GM19397 (cell line): ENCODE measurements at regions not wholly inside any gene's neighbourhood (a gene's known extent, or its start where the extent isn't known, plus 50 kb on each side); places are given as distances from the start of the nearest gene placed in this dataset.
A peak's percentile ranks its signal among the peaks of the same experiment; 100 is the strongest.

Source experiments
- ATAC-seq: cut with Tn5 transposase; IDR thresholded peaks from one replicate; pipeline ENCODE4 v1.9.1; 2021; ENCODE audit warnings: mild to moderate bottlenecking, moderate library complexity; ENCODE audit not compliant: unreplicated experiment

DNA sequence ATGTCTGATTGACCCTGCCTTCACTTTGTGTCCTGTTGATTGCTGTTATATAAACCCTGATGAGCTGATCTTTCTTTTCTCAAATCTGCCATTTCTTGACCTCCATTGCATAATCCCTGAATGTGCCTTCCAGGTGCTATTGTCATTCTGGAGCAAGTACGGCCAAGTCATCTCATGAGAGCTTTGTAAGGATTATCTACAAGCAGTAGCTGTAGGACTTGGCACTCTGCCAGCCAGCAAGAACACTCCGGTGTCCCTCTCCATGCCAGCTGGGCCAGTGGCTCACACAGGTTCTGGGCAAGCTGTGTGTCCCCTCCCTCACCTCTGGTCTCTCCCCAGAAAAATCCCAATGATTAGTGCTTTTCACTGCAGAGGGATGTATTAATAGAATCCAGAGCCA lies 348.1 kb downstream of the FOXO1 start:
- no peak for ATAC-seq

DNA sequence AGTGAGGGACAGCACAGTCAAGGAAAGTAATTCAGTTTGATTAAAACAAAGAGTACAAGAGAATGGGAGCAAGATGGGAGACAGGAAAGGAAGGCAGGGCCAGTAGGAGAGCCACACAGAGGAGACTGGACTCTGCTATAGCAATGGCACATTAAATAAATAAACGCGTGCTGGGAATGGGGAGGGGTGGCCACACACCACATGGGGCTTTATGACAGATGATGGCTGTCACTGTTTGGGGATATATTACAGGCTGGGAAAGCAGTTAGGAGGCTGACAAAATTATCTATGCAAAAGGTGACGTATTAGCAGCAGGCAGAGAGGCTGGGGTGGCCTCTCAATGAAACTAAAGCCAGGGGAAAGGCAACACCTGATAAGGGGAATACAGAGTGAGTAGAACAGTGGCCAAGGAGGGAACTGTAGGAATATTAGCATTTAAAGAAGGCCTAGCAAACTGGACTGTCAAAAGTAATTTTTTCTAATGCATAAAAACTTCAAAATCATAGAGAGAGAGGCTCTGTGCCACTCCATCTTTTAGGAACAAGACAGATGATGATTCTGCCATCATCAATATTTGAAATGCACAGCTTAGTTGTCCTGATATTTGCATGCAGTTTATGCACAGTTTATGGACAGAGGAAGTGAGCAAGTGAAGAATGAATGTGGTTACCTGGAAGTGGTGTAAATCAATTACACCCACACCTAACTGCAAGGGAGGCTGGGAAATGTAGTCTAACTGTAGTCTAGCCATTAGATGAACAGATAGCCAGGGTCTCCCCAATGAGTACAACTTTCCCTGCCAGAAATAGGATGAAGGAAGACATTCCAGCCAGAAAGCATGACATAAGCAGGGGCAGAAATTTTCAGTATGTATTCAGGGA lies 346.5 kb downstream of the FOXO1 start:
- ATAC-seq, result no peak

DNA sequence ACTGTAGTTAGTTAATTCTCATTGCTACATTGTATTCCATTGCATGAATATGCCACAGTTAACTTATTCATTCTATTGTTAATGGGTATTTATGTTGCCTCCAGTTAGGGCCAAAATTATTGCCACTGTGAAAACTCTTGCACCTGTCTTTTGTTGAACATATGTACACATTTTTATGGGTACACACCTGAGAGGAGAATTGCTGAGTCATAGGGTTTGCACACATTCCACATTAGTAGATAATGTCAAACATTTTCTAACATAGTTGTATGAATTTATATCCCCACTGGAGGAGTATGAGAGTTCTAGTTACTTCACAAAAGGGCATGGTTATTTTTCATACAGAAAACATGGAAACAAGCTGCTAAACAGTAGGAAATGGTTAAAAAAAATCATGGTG lies 338.4 kb downstream of the FOXO1 start:
- ATAC-seq, result no peak

DNA sequence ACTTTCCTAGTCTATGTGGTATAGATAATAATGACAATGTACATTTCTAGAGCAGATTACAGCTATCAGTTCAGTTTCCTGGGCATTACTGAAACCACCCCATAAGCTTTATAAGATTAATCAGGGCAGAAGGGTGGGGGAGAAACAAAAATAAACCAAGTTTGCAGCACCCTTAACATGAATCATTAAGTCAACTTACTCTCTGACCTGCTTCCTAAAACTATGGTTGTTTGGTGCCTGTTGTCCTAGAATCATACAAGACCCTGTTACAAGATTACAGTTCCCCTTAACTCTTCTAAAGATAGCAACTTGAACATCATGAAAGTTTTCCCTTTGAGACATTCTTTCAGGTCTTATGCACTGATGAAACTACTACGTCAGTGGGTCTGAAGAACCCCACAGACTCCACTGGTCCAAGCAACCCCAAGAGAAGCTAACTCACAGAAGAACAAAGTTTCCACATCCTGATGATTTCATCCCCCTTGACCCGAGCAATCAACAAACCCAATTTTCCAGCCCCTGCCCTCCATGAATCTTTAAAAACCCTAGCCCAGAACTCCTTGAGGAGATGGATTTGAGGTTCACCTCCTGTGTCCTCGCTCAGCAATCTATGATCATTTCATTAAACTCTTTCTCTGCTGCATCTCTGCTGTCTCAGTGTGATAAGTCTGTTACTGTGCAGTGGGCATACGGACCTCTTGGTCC lies 336.5 kb downstream of the FOXO1 start:
- no peak for ATAC-seq

DNA sequence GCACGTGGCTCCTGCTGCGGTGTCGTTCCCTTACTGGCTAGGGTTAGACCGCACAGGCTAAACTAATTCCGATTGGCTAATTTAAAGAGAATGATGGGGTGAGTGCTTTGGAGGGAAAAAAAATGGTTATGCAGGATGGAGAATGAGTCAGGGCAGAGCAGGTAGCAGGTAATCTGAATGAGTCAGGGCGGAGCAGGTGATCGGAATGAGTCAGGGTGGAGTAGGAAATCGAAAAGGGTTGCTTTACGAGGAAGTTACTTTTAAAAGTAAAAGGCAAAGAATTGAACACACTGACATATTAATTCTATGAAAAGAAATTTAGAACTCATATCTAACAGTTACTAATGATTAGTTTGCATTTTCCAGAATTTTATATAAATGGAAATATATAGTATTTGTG lies 335.5 kb downstream of the FOXO1 start:
- no peak for ATAC-seq

DNA sequence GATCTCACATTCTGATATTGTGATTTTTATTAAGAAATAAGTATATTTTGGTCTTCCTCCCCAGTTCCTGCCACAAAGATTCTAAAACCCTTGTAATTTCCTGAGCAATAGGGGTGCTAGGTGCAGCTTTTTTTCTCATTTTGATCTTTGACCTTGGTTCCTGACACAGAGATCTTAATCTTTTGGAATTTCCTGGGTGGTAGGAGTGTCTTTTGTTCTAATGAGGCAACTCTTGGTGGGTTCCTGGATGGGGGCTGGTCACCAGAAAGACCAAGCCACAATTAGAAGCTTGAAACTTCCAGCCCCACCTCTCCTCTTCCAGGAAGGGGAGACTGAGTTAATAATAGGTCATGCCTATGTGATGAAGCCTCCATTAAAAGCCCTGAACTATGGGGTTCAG lies 334.6 kb downstream of the FOXO1 start:
- ATAC-seq, result no peak

DNA sequence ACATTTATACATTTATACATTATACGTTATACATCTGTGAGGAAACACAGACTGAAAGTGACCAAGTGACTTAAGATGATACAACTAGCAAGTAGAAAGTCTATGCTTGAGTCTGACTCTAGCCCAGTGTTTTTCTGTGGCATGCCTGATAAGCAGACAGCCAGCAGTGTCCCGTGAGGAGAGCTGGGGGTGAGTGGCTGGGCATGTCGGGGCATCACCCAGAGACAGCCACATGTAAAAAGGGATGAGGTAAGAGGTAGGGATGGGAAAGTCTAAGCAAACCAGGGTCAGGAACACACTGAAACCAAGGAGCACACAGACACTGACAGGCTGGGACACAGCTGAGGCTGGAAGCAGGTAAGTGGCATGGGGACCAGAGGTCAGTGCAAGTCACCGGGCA lies 333.2 kb downstream of the FOXO1 start:
- ATAC-seq, result no peak

DNA sequence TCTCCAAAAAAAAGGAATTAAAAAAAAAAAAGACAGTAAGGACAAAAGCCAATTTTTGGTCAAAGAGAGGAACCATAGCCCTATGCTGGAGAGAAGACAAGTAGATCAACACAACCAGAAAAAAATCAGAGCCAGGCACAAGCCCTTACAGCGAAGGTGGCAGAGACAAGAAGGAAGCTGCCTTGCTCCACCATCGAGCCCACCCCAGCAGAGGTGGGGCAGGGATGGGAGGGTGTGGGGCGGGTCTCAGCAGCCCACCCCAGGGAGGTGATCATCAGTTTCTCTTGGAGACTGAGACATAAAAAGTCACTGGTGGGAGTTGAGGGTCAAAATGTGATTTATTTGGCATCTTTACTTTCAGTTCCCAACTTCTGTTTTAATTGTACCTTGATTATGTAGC lies 332.4 kb downstream of the FOXO1 start:
- no peak for ATAC-seq

DNA sequence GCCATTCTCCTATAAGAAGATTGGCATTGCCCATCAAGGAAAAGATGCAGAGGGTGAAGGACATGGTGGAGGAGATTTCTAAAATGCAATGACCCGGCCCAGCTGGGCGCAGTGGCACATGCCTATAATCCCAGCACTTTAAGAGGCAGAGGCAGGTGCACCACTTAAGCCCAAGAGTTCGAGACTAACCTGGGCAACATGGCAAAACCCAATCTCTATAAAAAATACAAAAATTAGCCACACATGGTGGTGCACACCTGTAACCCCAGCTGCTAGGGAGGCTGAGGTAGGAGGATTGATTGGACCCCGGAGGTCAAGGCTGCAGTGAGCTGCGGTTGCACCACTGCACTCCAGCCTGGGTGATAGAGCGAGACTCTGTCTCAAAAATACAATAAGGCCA lies 331.8 kb downstream of the FOXO1 start:
- no peak for ATAC-seq

DNA sequence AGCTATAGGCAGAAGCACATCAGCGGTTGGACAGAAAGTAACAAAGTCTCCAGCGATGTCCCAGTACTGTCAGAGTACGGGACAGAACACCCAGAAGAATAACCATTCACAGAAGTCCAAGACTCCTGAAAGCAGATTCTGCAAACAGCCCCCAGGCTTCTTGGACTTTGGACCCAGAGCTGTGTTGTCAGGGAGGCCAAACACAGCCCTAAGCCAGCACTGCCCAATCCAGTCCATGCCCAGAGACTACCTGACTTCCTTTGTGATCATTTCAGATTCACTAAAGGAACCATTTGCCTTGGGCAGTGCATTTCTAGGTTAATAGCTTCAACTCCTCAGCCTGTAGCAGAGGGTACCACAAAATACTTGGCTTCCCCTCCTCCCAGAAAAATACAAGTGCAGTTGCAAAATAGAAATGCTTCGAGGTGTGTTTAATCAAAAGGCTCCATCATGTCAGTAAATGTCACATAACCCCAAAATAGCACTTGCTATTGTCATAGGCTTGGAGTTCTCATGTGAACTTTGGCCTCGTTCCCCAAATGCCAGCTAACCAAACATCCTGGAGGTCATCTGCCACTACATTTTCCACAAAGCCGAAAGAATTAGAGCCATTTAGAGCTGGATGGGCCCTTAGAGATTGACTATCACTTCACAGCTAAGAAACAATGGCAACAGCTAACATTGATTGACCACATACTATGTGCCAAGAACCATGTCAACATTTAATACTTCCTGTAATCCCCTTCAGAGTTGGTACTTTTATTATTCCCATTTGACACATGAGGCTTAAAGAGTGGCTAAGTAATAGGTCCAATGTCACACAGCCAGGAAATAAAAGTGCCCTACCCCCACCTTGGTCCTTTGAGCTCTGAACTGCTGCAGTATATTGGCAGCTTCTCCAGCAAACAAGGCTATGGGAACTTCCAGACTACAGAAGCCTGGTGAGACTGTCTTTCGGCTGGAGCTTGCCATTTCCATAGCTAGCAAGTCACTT lies 329.9 kb downstream of the FOXO1 start:
- ATAC-seq, result no peak

DNA sequence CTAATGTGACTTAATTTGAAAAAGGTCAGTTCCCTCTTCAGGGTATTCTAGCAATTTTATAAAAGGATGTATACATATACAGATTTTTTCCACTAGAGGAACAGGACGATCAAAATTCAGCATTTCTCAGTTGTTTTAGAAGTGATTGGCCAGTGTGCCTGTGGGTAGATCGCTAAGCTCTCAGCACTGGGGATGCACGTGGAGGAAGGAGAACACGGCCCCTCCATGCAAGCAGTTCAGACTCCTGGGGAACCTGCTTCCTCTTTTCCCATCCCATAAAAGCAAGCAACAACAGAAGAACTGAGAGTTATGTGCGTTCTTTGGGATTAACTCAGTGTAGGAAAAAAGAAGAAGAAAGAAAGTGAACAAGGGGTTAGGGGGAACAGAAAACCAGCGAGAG lies 328.8 kb downstream of the FOXO1 start:
- ATAC-seq, result no peak

DNA sequence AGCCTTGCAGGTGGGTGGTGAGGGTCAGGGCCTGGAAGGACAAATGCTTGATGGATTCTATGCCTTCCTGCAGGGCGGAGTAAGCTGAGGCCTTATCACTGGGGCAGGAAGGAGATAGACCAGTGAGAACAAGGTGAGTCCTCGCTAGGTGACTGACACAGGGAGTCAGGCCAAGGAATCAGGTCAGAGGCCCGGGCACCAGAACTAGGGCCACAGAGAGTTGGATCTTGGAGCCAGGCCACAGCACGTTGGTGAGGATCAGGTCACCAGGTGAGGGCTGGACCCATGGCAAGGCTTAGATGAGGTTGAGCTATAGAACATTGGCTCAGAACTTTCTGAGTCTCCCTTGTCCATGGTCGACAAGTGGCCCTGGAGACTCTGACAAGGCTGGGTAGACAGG lies 328.2 kb downstream of the FOXO1 start:
- no peak for ATAC-seq

DNA sequence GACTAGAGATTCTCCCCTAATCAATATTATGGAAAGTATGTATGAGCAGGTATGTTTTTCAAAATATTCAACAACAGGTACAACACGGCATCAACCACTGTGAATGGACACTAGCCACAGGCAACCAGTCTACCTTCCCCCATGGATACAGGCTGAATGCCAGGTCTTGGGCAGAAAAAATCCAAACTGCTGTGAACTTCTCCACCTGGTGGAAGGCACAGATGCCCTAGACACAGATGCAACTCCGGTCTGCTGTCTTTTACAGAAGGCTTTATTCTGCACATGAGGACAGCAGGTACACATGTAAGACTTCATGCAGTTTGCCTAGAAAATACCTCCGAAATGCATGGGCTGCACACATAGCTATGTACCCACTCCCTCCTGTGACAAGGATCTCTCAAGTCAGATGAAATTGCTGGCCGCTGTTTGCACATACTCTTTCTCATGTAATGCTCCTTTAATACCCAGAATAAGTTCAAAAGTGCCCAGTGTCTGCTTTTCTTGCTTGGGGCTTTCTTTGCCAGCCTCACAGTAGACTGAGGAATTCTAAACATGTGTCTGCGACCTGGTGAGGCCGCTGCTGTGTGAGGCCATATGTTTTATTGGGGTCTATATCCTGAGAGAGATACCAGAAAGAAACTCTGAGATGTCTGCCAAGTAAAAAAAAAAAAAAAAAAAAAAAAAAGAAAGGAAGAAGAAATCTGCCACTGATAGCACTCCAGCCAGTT lies 325.9 kb downstream of the FOXO1 start:
- no peak for ATAC-seq

DNA sequence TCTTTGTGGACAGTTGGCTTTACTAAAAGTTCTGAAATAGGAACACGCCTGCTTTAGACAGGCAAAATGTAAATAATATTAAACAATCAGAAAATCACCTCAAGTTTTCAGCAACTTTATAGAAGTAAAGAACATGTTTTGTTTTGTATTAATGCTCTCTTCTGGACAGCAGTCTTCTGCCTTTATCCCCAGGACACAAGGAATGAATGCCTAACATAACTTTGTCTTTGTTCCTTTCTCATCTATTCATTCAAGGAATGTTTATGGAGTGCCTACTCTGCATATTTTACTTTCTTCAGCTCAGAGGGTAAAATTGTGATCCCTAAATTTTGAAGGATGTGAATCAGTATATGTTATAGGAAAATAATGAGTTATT lies 325.4 kb downstream of the FOXO1 start:
- no peak for ATAC-seq

DNA sequence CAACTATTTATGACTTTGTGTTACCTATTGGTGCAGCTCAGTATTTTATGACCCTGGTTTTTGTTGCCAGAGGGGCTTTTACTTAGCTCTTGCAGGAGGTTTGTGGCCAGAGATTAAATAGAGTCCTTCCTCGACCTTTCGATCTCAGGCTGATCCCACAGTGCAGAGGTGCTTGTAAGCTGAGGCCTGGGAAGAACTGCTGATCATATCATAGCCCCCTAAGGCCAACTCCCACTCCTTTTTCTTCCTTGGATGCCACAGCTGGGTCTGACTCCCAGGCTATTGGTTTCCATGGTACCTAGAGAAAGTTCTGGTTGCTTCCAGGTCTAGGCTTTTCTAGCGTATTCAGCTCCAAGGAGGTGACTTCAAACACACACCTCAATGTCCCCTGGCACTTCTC lies 324.9 kb downstream of the FOXO1 start:
- ATAC-seq, result no peak

DNA sequence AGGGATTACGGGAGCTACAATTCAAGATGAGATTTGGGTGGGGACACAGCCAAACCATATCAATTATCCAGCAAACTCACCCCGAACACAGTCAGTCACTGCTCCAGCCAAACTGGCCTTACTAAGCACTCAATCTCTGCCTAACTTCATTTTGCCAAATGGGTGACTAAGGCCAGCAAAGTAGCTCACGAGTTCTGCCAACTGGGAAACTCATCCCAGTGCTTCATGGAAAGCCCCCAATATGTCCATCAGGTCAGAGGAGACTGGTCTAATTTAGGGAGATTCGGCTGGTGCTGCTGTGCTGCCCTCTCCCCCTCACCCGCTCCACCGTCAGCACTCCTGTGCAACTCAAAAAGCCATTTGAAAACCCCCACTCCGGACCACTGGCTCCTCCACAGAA lies 324.0 kb downstream of the FOXO1 start:
- ATAC-seq, result no peak

DNA sequence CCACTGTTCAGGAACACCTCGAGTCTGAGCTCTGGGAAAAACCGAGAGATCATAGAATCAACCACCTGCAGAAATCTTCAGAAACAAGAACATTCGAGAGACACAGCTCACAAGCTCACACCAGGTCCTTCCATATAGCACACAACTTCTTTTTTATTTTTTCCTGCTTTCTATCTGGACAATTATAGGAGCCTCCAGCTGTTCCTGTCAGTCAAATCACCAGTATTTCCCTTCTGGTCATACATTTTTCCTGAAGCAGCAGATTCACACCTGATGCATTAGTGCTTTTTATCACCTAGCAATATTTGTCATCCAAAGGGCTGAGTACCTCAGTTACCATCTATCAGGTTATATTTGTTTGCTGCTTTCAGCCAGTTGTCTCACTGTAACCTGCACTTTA lies 323.5 kb downstream of the FOXO1 start:
- ATAC-seq, result no peak

DNA sequence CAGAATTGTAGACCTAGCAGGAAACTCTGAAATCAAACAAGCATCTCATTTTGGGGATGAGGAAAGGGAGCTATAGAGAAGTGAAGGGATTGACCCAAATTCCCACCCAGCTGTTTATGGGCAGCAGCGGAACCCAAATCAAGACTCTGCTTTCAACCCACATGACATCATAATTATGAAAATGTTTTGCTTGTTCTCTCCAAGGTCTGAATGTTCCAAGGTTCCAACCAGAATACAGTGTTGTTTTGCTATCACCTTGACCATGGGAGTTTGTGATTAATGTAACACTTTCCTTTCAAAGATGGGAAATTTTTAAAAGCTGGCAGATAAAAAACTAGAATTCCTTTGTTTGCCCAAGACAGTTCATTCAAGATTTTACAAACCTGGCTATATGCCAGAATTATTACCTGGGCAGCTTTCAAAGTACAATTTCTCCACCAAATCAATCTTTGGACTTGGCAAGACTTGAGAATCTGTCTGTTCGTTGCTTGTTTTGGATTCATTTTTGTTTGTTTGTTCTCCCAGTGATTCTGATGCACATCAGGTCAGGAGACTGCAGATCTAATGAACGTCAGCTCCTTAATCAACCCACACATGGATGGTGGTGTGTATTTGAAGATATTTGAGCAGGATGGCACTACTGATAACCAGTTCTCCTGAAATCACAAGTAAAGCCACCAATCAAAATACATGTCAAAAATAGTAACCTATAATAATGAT lies 322.7 kb downstream of the FOXO1 start:
- no peak for ATAC-seq

DNA sequence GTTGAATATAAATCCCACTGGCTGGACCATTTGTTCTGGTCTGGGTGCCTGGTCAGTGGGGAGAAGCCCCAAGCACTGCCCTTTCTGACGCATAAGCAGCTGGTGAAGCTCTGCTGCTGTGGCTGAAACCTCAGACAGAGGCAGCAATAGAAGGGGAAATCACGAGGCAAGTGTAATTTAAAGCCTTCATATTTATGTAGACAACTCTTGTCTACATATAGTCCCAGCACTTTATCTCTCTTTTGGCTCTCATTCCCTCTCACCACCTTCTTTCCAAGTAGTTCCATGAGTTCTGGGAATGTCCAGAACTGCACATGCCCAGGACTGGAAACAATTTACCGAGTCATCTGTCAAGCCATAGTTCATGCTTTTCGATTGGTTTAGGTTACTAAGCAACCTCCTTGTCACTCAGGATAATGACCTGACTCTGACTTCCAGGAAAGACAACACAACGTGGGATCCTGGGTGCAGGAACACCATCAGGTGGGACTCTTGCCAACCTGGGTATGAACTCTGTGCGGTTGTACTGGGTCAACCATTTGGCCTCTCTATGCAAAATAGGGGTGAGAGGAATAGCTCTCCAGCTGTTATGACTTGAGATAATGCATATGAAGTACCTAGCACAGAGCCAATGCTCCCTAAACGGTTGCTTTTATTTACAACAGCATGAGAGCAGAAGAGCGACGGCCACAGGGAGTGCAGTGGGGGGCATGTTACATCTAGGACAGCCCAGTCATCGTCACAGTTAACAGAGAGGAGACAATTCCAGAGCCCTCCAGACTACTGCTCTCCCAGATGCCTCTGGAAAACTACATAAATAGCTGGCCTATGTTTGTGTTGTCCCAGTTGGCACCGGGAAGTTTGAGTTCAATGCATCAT lies 321.9 kb downstream of the FOXO1 start:
- peak; percentile 53 for ATAC-seq
